ENCODE measurements at regions not wholly inside any gene's neighbourhood (a gene's known extent, or its start where the extent isn't known, plus 50 kb on each side); places are given as distances from the start of the nearest gene placed in this dataset.

- POLR2A ChIA-PET: no interaction called here
- H2AFZ ChIP-seq (ENCODE audit: low read depth, low read length): no peak overlapping the region
- CTCF ChIA-PET (ENCODE audit: low intra/inter-chr PET ratio): interaction anchor here (0.6 kb wide), 1 partner anchor 163 kb away, joined by 3 read pairs; no protein-coding TSS in a partner anchor
These were observed 53.9 kb upstream of the AIG1 start for GRCh38 chr6:143006787-143007186.

More at GRCh38 chr6:143006787-143007186, 53.9 kb upstream of the AIG1 start:
- Histone ChIP-seq H3K9me1 (ENCODE audit: control insufficient read depth, insufficient read depth, low read length) (no peaks in the 10 kb centered on the region), H3K4me3 (no peak overlapping the region), H3K79me2 (ENCODE audit: control insufficient read depth, insufficient read depth, low read length) (no peaks in the 10 kb centered on the region), H3K4me2 (ENCODE audit: insufficient read depth, low read length) (no peak overlapping the region), H4K20me1 (replicated peaks; ENCODE audit: control insufficient read depth, insufficient read depth, low read length) (no peaks in the 10 kb centered on the region), H3K9me3 (replicated peaks; ENCODE audit: control insufficient read depth, insufficient read depth, low read depth, low read length) (no peaks in the 10 kb centered on the region), H3K4me1 (replicated peaks in 1 of 2; ENCODE audit: control insufficient read depth in 2 of 2, insufficient read depth in 2 of 2, low read length in 2 of 2) (no peaks in the 10 kb centered on the region), H3K27me3 (ENCODE audit: control insufficient read depth in 2 of 2, insufficient read depth in 2 of 2, low read length in 2 of 2) (peaks cover 0 to 5% of the 10 kb centered on the region in 2 experiments; a peak in 1 of 5 replicates), H3K27ac (ENCODE audit: extremely low read depth, low read depth, low read length) (no peak overlapping the region), H3K9ac (ENCODE audit: insufficient read depth in 1 of 2, low read depth in 2 of 2, low read length in 2 of 2) (no peak overlapping the region), H3K36me3 (ENCODE audit: control insufficient read depth, insufficient read depth, low read length) (no peaks in the 10 kb centered on the region)
- ATAC-seq (no peak), FAIRE-seq (no peak), DNase-seq (ENCODE audit: extremely low read depth in 1 of 4, low spot score in 3 of 4) (no peak)
- intact Hi-C loops (cut with micrococcal nuclease) (loop anchor here (10.0 kb wide), 1 partner anchor 532 kb away; no protein-coding TSS in a partner anchor), in situ Hi-C loops (cut with MboI) (no loop called here)
- no TSS peak for BruUV-seq (replicated peaks)
- TF ChIP-seq HINFP (tag; conservative IDR thresholded peaks at IDR 0.05; ENCODE audit: low read depth) (no peak), ZNF239 (CRISPR knock-in tag; IDR thresholded peaks at IDR 0.05) (no peak), NR0B1 (IDR thresholded peaks at IDR 0.05; ENCODE audit: partially characterized antibody) (no peak), E2F6 (IDR thresholded peaks at IDR 0.05; ENCODE audit: borderline replicate concordance in 1 of 2, extremely low read depth in 1 of 2, insufficient read depth in 1 of 2, insufficient read length in 1 of 2, low read depth in 1 of 2, low read length in 1 of 2, poor library complexity in 1 of 2, severe bottlenecking in 1 of 2) (no peak)
- 6% methylated on average over 4 of the region's 4 CpGs for WGBS (ENCODE audit: insufficient coverage, low coverage, missing lambda C conversion rate)
